Spinal cord (tissue), 9 donors: ENCODE measurements at regions not wholly inside any gene's neighbourhood (a gene's known extent, or its start where the extent isn't known, plus 50 kb on each side); places are given as distances from the start of the nearest gene placed in this dataset.

ENCODE experiments used
- DNase-seq, 6 donors: peaks; one replicate each; pipeline versions ENCODE4 v3.0.0 to v3.0.0-alpha.2; 2013 to 2015; ENCODE audit warnings: low spot score in 6 of 6, low read depth in 4 of 6
- H3K27ac ChIP-seq: one replicate; pipeline ENCODE4 v1.5.1; 2013; ENCODE audit warnings: low read depth, low read length, control low read depth
- H3K27me3 ChIP-seq: one replicate; pipeline ENCODE4 v1.6.1; 2013; ENCODE audit warnings: low read length; ENCODE audit not compliant: control insufficient read depth, insufficient read depth
- H3K36me3 ChIP-seq: one replicate; pipeline ENCODE4 v1.6.1; 2013; ENCODE audit warnings: low read length; ENCODE audit not compliant: control insufficient read depth, insufficient read depth
- H3K4me1 ChIP-seq: one replicate; pipeline ENCODE4 v1.6.1; 2013; ENCODE audit warnings: low read length; ENCODE audit not compliant: control insufficient read depth, insufficient read depth
- H3K4me3 ChIP-seq: one replicate; pipeline ENCODE4 v1.5.1; 2013; ENCODE audit warnings: low read depth, low read length, control low read depth
- H3K9me3 ChIP-seq: one replicate; pipeline ENCODE4 v1.6.1; 2013; ENCODE audit warnings: low read length; ENCODE audit not compliant: control insufficient read depth, insufficient read depth
- WGBS: methylation state at CpG from one replicate; pipeline ENCODE4 v1.1.5; 2013; ENCODE audit warnings: missing lambda C conversion rate; ENCODE audit not compliant: insufficient coverage; 5-methylcytosine and 5-hydroxymethylcytosine counted together
- donor health status: healthy.

DNA sequence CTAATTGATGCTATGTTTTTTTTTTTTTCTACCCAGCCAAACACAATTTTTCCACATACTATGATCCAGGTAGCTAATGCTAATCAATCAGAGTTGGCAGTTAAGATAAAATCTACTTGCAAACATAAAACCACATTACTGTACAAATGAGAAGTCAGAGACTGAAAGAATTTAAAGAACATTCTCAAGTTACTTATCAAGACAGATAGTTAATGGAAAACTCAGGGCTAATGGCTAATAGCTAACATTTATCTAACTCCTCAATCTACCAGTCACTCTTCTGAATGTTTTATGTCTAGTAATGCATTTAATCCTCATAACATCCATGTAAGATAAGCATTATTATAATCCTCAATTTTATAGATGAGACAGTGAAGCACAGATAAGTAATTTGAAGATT lies 537.6 kb upstream of the SETBP1 start:
- Histone ChIP-seq H3K4me1 (no peaks in the 10 kb centered on the region), H3K9me3 (no peaks in the 10 kb centered on the region), H3K27me3 (no peaks in the 10 kb centered on the region), H3K36me3 (no peaks in the 10 kb centered on the region), H3K4me3 (no peak overlapping the region), H3K27ac (no peak overlapping the region)
- peak in 1 of 6 donors; percentile 20 for DNase-seq

DNA sequence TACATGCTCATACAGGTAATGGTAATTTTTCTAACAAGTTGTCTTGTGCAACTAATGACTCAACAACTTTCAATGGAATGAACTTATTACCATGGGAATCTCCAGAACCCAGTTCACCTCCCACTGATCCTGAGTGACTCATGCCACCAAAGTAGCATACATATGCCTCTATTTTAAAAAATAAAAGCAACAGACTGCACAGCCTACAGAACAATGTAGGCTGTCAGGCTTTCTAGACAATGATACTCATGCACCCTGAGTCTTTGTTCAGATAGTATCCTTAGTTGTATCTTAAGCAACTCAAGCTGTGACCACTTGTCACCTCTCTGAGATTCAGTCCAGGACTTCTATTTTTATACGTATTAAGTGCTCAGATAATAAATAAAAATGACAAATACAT lies 531.0 kb upstream of the SETBP1 start:
- H3K9me3 ChIP-seq, result no peaks in the 10 kb centered on the region
- H3K27me3 ChIP-seq, result no peaks in the 10 kb centered on the region
- WGBS, result no CpG with 5 or more reads among the region's 1 CpG
- H3K36me3 ChIP-seq, result no peaks in the 10 kb centered on the region
- no peak overlapping the region for H3K27ac ChIP-seq
- H3K4me1 ChIP-seq, result no peaks in the 10 kb centered on the region
- H3K4me3 ChIP-seq, result no peak overlapping the region
- no peak for DNase-seq

DNA sequence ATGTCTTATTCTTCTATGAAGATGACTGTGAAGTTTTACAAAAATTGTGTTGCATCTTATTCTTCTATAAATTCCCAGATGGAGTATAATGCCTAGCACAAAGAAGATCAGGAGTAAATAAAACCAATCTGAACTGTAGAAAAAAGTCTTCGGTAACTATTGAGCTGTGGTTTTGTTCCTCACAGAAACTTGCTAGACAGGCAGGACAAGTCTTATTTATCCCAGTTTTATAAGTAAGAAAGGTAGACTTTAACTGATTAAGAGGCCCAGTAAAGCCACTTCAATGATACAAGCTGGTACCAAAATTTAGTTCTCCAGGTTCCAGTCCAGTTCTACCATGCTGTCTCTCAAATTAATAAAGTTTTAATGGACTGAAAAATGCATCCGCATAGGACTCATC lies 526.7 kb upstream of the SETBP1 start:
- no peak overlapping the region for H3K27ac ChIP-seq
- H3K9me3 ChIP-seq, result no peaks in the 10 kb centered on the region
- H3K4me3 ChIP-seq, result no peak overlapping the region
- no peak for DNase-seq
- no peaks in the 10 kb centered on the region for H3K36me3 ChIP-seq
- WGBS, result no CpG with 5 or more reads among the region's 2 CpGs
- no peaks in the 10 kb centered on the region for H3K27me3 ChIP-seq
- H3K4me1 ChIP-seq, result no peaks in the 10 kb centered on the region

DNA sequence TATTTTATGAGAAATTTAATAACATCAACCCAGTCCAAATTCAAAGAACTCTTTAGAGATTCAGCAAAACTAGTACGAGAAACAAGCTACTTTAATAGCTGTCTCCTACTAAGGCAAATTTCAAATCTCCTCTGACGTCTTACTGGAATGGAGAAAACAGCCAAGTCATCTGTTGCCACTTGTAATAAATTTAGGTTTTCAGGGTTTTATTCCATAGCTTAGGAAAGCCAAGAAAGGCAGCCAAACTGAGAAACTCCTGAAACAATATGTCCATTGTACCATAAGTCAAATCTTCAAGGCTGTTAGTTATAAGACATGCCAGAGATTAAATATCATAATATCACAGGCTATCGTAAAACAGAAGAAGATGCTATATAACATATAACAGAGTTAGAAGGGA lies 524.6 kb upstream of the SETBP1 start:
- H3K36me3 ChIP-seq, result no peaks in the 10 kb centered on the region
- H3K27me3 ChIP-seq, result no peaks in the 10 kb centered on the region
- no peaks in the 10 kb centered on the region for H3K4me1 ChIP-seq
- DNase-seq, result peak in 1 of 6 donors; percentile 8
- no peak overlapping the region for H3K27ac ChIP-seq
- no peaks in the 10 kb centered on the region for H3K9me3 ChIP-seq
- no CpG with 5 or more reads among the region's 3 CpGs for WGBS
- no peak overlapping the region for H3K4me3 ChIP-seq

DNA sequence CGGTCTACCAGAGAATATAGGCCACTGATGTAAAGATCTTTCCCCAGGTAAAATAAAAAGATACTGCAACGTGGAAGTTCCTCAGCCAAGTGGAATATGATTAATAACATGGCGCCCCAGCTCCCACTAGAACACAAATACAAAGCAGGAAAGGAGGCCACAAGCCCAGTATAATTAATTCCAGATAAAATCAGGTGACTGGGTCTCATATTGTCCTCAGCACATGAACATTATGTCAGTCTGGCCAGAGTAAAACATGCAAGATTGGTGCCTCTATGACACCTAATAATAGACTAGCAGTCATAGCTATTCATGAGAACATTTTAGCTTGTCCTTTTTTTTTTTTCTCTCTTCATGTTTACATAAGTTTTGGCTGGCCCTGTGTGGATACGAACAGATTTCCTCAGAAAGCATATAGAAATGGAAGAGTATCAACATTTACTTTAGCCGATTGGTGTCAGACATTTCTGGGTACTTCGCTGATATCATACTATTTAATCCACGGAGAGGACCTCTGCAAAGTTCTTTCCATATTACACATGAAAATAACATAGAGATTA lies 523.8 kb upstream of the SETBP1 start:
- no peaks in the 10 kb centered on the region for H3K36me3 ChIP-seq
- no CpG with 5 or more reads among the region's 7 CpGs for WGBS
- DNase-seq, result no peak
- no peak overlapping the region for H3K4me3 ChIP-seq
- H3K4me1 ChIP-seq, result no peaks in the 10 kb centered on the region
- H3K27me3 ChIP-seq, result no peaks in the 10 kb centered on the region
- no peaks in the 10 kb centered on the region for H3K9me3 ChIP-seq
- no peak overlapping the region for H3K27ac ChIP-seq

DNA sequence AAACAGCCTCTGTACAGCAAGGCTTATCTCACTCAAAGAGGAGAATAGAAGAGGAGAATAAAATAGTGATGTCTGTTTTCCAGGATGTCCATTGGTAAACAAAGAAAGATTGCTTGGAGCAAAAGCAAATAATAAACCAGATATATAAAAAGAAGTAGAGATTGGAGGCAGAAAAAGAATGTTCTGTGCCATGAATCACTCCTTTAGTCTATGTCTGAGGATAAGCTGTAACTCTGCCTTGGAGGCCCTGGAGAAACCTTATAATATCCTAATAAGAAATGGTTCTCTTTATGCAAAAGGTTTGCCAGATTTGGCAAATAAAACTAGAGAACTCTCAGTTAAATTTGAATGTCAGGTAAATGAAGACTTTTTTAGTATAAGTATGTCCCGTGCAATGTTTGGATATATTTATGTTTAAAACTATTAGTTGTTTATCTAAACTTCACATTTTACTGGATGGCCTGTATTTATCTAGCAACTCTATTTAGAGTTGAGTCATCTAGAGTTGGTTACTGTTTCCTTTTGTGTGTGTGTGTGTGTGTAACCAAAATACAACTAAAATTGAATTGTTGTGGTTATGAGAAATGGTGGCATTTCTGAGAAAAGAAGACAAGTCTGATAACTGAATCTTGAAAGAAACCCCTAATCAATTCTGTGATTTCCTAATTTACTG lies 510.3 kb upstream of the SETBP1 start:
- Histone ChIP-seq H3K27me3 (no peaks in the 10 kb centered on the region), H3K4me1 (no peaks in the 10 kb centered on the region), H3K4me3 (no peak overlapping the region), H3K36me3 (no peaks in the 10 kb centered on the region), H3K9me3 (no peaks in the 10 kb centered on the region), H3K27ac (no peak overlapping the region)
- no CpG with 5 or more reads among the region's 1 CpG for WGBS
- DNase-seq, result no peak

DNA sequence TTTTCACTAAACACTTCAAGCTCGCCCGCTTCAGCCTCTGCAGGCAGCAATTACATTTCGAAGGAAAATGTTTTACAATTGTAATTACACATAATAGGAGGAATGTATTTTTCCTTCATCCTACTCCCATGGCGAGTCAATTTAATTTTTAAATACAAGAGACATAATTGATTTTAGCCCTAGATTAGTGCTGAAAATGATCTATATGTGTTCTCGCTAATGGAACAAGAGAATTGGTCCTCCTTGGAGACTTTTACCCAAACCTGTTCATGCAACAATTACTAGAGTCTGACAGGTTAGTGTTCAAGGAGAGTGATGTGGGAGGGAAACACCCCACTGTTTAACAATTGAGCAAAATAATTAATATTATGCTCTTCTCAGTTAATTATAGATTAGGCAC lies 509.4 kb upstream of the SETBP1 start:
- no CpG with 5 or more reads among the region's 5 CpGs for WGBS
- H3K36me3 ChIP-seq, result no peaks in the 10 kb centered on the region
- peak in 1 of 6 donors; percentile 77 for DNase-seq
- no peak overlapping the region for H3K4me3 ChIP-seq
- no peaks in the 10 kb centered on the region for H3K27me3 ChIP-seq
- no peaks in the 10 kb centered on the region for H3K9me3 ChIP-seq
- H3K4me1 ChIP-seq, result no peaks in the 10 kb centered on the region
- H3K27ac ChIP-seq, result no peak overlapping the region

DNA sequence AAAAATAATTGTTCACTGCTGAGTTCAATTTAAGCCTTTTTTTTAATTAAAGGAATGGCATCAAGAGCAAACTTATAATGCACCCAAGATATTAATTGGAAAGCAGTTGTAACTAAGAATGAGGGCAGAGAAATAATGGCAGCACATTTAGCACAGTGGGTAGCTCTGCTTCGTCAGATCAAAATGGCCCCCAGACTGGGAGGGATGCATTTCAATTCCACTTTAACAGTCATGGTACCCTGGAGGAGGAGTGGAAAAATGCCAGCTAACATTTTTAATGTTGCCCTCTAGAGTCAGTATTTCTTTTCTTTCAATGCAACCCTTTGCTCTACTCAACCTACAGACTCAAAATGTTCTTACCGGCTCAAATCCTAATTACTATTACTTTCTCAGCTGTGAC lies 504.8 kb upstream of the SETBP1 start:
- no peaks in the 10 kb centered on the region for H3K9me3 ChIP-seq
- H3K27ac ChIP-seq, result no peak overlapping the region
- peak in 2 of 6 donors; percentile 38 to 93 for DNase-seq
- WGBS, result 17% methylated on average over 1 of the region's 2 CpGs
- H3K4me1 ChIP-seq, result no peaks in the 10 kb centered on the region
- no peaks in the 10 kb centered on the region for H3K27me3 ChIP-seq
- no peak overlapping the region for H3K4me3 ChIP-seq
- no peaks in the 10 kb centered on the region for H3K36me3 ChIP-seq

DNA sequence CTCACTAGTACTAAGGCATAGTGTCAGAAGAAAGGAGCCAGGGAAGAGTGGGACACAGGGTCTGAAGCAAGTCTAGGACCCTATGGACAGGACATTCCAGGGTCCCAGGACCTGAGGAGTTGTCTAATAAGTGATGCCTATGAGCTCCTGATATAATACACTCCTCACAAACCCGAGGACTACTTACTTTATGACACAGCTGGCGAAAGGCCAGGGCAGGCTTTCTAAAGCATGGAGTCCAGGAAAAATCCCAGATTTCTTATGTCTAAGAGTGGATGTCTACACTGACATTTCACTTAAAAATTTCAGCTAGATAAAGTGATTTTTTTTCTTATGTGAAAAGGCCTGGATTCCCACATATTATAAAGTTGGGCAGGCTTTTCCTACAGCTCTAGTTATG lies 502.2 kb upstream of the SETBP1 start:
- Histone ChIP-seq H3K9me3 (no peaks in the 10 kb centered on the region), H3K27ac (no peak overlapping the region), H3K36me3 (no peaks in the 10 kb centered on the region), H3K4me3 (no peak overlapping the region), H3K4me1 (no peaks in the 10 kb centered on the region), H3K27me3 (no peaks in the 10 kb centered on the region)
- WGBS, result no CpG with 5 or more reads among the region's 2 CpGs
- DNase-seq, result no peak

DNA sequence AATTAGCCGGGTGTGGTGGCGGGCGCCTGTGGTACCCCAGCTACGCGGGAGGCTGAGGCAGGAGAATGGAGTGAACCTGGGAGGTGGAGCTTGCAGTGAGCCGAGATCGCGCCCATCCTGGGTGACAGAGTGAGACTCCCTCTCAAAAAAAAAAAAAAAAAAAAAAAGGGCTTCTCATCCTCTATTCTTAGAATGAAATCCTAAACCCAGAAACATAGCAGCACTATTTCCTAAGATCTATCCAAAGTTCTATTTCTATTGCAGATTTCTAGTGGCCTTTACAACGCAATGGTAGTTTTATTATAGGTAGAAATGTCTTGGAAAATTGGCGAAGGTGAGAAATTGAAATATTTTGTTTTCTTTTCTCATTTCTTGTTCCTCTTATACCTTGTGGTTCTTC lies 501.0 kb upstream of the SETBP1 start:
- DNase-seq, result no peak
- Histone ChIP-seq H3K9me3 (no peaks in the 10 kb centered on the region), H3K4me1 (no peaks in the 10 kb centered on the region), H3K27me3 (no peaks in the 10 kb centered on the region), H3K4me3 (no peak overlapping the region), H3K27ac (no peak overlapping the region), H3K36me3 (no peaks in the 10 kb centered on the region)
- WGBS, result no CpG with 5 or more reads among the region's 10 CpGs
